ENCODE measurements at regions not wholly inside any gene's neighbourhood (a gene's known extent, or its start where the extent isn't known, plus 50 kb on each side); places are given as distances from the start of the nearest gene placed in this dataset.

DNA sequence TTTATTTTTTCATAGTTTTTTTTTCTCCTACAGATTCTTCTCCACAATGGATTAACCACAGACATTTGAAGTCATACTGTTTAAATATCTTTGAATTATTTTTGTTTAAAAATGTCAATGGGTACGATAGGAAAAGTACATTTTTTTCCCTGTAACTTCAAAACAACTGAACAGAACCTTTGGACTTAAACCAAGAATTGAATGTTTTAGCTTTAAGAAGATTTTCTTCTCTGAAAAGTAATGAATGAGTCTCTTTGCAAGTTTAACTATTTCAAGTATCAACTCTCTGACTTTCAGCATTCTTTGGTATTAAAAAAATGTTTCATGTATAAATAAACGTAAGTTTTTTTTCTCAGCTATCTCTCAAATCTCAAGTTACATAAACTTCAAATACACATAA is 364.3 kb downstream of the FBXO8 start:
- no peak overlapping the region for H3K27ac ChIP-seq
- TF ChIP-seq ZFX (IDR thresholded peaks at IDR 0.05; ENCODE audit: borderline replicate concordance): no peak
- TF ChIP-seq, protein P1, sequence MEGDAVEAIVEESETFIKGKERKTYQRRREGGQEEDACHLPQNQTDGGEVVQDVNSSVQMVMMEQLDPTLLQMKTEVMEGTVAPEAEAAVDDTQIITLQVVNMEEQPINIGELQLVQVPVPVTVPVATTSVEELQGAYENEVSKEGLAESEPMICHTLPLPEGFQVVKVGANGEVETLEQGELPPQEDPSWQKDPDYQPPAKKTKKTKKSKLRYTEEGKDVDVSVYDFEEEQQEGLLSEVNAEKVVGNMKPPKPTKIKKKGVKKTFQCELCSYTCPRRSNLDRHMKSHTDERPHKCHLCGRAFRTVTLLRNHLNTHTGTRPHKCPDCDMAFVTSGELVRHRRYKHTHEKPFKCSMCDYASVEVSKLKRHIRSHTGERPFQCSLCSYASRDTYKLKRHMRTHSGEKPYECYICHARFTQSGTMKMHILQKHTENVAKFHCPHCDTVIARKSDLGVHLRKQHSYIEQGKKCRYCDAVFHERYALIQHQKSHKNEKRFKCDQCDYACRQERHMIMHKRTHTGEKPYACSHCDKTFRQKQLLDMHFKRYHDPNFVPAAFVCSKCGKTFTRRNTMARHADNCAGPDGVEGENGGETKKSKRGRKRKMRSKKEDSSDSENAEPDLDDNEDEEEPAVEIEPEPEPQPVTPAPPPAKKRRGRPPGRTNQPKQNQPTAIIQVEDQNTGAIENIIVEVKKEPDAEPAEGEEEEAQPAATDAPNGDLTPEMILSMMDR (IDR thresholded peaks at IDR 0.05): no peak

- no peak overlapping the region for H3K27ac ChIP-seq
- no peak for TF ChIP-seq ZFX (IDR thresholded peaks at IDR 0.05; ENCODE audit: borderline replicate concordance)
- TF ChIP-seq, protein P1 (IDR thresholded peaks at IDR 0.05): no peak
Observed at GRCh38 chr4:173917255-173917960, 366.1 kb downstream of the FBXO8 start.

DNA sequence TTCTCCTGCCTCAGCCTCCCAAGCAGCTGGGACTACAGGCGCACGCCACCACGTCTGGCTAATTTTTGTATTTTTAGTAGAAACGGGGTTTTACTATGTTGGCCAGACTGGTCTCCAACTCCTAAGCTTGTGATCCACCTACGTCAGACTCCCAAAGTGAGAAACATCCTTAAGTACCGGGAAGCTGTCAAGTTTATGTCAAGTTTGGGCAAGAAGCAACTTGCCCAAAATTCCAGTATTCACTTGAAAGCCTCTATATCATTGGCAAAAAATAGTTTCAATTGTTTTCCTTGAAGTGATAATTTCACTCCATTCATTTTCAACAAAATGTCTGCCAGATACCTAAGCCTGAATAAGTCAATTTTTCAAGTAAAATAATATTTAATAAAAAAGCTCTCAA is 370.0 kb downstream of the FBXO8 start:
- H3K27ac ChIP-seq: no peak overlapping the region
- TF ChIP-seq, protein P1 (IDR thresholded peaks at IDR 0.05): no peak
- TF ChIP-seq ZFX (IDR thresholded peaks at IDR 0.05; ENCODE audit: borderline replicate concordance): no peak

- TF ChIP-seq, protein P1 (IDR thresholded peaks at IDR 0.05): no peak
- no peak for TF ChIP-seq ZFX (IDR thresholded peaks at IDR 0.05; ENCODE audit: borderline replicate concordance)
- H3K27ac ChIP-seq: no peak overlapping the region
Observed at GRCh38 chr4:173912384-173912783, 371.1 kb downstream of the FBXO8 start.

DNA sequence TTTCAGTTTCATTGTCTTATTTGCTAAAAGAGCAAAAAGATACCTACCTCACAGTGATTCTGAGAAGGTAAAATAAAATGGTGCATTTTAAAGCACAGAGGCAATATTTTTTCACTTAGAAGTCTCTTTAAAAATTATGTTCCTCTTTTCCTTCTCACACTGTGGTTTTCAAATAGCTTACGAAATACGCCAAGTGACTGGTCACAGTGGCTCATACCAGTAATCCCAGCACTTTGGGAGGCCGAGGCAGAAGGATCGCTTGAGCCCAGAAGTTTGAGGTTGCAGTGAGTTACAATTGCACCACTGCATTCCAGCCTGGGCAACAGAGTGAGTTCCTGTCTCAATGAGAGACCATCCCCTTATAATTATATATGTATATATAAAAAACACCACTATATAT is 372.6 kb downstream of the FBXO8 start:
- H3K27ac ChIP-seq: no peak overlapping the region

GRCh38 chr4:173909294-173909693 is 374.2 kb downstream of the FBXO8 start:
- no peak overlapping the region for H3K27ac ChIP-seq

More for the DNA sequence above, 372.6 kb downstream of the FBXO8 start:
- TF ChIP-seq, protein P1 (IDR thresholded peaks at IDR 0.05): no peak
- no peak for TF ChIP-seq ZFX (IDR thresholded peaks at IDR 0.05; ENCODE audit: borderline replicate concordance)

GRCh38 chr4:173899813-173900212 is 369.8 kb upstream of the HAND2 start:
- no peak overlapping the region for H3K27ac ChIP-seq

More at GRCh38 chr4:173909294-173909693, 374.2 kb downstream of the FBXO8 start:
- TF ChIP-seq ZFX (IDR thresholded peaks at IDR 0.05; ENCODE audit: borderline replicate concordance): no peak
- TF ChIP-seq, protein P1 (IDR thresholded peaks at IDR 0.05): no peak

More at GRCh38 chr4:173899813-173900212, 369.8 kb upstream of the HAND2 start:
- TF ChIP-seq ZFX (IDR thresholded peaks at IDR 0.05; ENCODE audit: borderline replicate concordance): no peak
- TF ChIP-seq, protein P1 (IDR thresholded peaks at IDR 0.05): no peak

Data from 22Rv1 (cell line).